Astrocyte (in vitro differentiated cells and primary cell): ENCODE measurements at regions not wholly inside any gene's neighbourhood (a gene's known extent, or its start where the extent isn't known, plus 50 kb on each side); places are given as distances from the start of the nearest gene placed in this dataset.

Experiments used
- DNase-seq: peaks from one replicate; pipeline ENCODE4 v3.0.0-alpha.2; 2010; ENCODE audit warnings: low read depth
- FAIRE-seq: peaks from 2 replicates; lab custom pipeline; 2011; peaks lifted over from hg19 to GRCh38; lab: Jason Lieb, UNC
- H2AFZ ChIP-seq: 2 replicates; pipeline ENCODE4 v1.6.0; 2012; ENCODE audit warnings: low read depth, low read length, inconsistent platforms
- H3K27ac ChIP-seq: 2 replicates; pipeline ENCODE4 v1.5.1; 2011; ENCODE audit warnings: low read depth, low read length, inconsistent platforms
- H3K27me3 ChIP-seq: 2 replicates; pipeline ENCODE4 v1.6.0; 2011; ENCODE audit warnings: low read length, inconsistent platforms; ENCODE audit not compliant: insufficient read depth
- H3K36me3 ChIP-seq: 2 replicates; pipeline ENCODE4 v1.5.1; 2011; ENCODE audit warnings: low read length, inconsistent platforms; ENCODE audit not compliant: insufficient read depth
- H3K4me1 ChIP-seq: 2 replicates; pipeline ENCODE4 v1.5.1; 2011; ENCODE audit warnings: low read length, inconsistent platforms; ENCODE audit not compliant: insufficient read depth
- H3K4me2 ChIP-seq: 2 replicates; pipeline ENCODE4 v1.6.0; 2012; ENCODE audit warnings: low read length, inconsistent platforms
- H3K4me3 ChIP-seq: 2 replicates; pipeline ENCODE4 v1.5.1; 2011; ENCODE audit warnings: low read depth, mild to moderate bottlenecking, low read length, inconsistent platforms; ENCODE audit not compliant: insufficient read depth
- H3K79me2 ChIP-seq: 2 replicates; pipeline ENCODE4 v1.6.0; 2012; ENCODE audit warnings: mild to moderate bottlenecking, low read length, inconsistent platforms; ENCODE audit not compliant: insufficient read depth
- H3K9ac ChIP-seq: 2 replicates; pipeline ENCODE4 v1.6.0; 2012; ENCODE audit warnings: mild to moderate bottlenecking, low read length, inconsistent platforms
- H3K9me3 ChIP-seq: 2 replicates; pipeline ENCODE4 v1.5.1; 2012; ENCODE audit warnings: low read depth, mild to moderate bottlenecking, low read length, inconsistent platforms; ENCODE audit not compliant: insufficient read depth
- H4K20me1 ChIP-seq: 2 replicates; pipeline ENCODE4 v1.6.0; 2012; ENCODE audit warnings: low read length, inconsistent platforms; ENCODE audit not compliant: insufficient read depth
- H3K27ac Mint-ChIP-seq: one replicate; pipeline ENCODE4 v1.8.0; 2021; ENCODE audit warnings: mild to moderate bottlenecking, mixed read lengths; ENCODE audit not compliant: unreplicated experiment
- H3K27me3 Mint-ChIP-seq: one replicate; pipeline ENCODE4 v1.8.0; 2021; ENCODE audit warnings: low read depth, mixed read lengths; ENCODE audit not compliant: unreplicated experiment
- H3K36me3 Mint-ChIP-seq: one replicate; pipeline ENCODE4 v1.8.0; 2021; ENCODE audit warnings: low read depth, mixed read lengths; ENCODE audit not compliant: unreplicated experiment
- H3K4me1 Mint-ChIP-seq: one replicate; pipeline ENCODE4 v1.8.0; 2021; ENCODE audit warnings: low read depth, mixed read lengths; ENCODE audit not compliant: unreplicated experiment
- H3K4me3 Mint-ChIP-seq: one replicate; pipeline ENCODE4 v1.8.0; 2021; ENCODE audit warnings: mild to moderate bottlenecking, moderate library complexity, mixed read lengths; ENCODE audit not compliant: unreplicated experiment
- H3K9me3 Mint-ChIP-seq: one replicate; pipeline ENCODE4 v1.8.0; 2021; ENCODE audit warnings: mild to moderate bottlenecking, mixed read lengths; ENCODE audit not compliant: unreplicated experiment
- CTCF ChIP-seq: IDR thresholded peaks from 2 replicates; pipeline ENCODE4 v1.5.1; 2011; ENCODE audit warnings: low read depth, mild to moderate bottlenecking, inconsistent platforms, low read length, moderate library complexity; ENCODE audit not compliant: insufficient read depth
- EZH2 ChIP-seq: IDR thresholded peaks from 2 replicates; pipeline ENCODE4 v1.6.1; 2012; ENCODE audit warnings: mild to moderate bottlenecking, low read length, inconsistent platforms; ENCODE audit not compliant: insufficient read depth

- Histone ChIP-seq H3K9ac (no peak overlapping the region), H4K20me1 (no peaks in the 10 kb centered on the region), H3K27me3 (no peaks in the 10 kb centered on the region), H3K4me3 (no peak overlapping the region), H3K4me1 (no peaks in the 10 kb centered on the region), H2AFZ (no peak overlapping the region), H3K9me3 (no peaks in the 10 kb centered on the region), H3K27ac (no peak overlapping the region), H3K36me3 (no peaks in the 10 kb centered on the region), H3K4me2 (no peak overlapping the region), H3K79me2 (no peaks in the 10 kb centered on the region)
- Mint-ChIP-seq H3K9me3 (no peaks in the 10 kb centered on the region), H3K4me3 (no peak overlapping the region), H3K27me3 (no peaks in the 10 kb centered on the region), H3K4me1 (no peaks in the 10 kb centered on the region), H3K36me3 (no peaks in the 10 kb centered on the region), H3K27ac (no peak overlapping the region)
- no peak for TF ChIP-seq EZH2
- TF ChIP-seq CTCF = no peak
- FAIRE-seq = no peak
- DNase-seq = no peak
These were observed 95.1 kb upstream of the DACH1 start for GRCh38 chr13:71962126-71962525.

GRCh38 chr13:71949441-71949840 is 82.4 kb upstream of the DACH1 start:
- Mint-ChIP-seq H3K36me3 (no peaks in the 10 kb centered on the region), H3K9me3 (peaks cover 2% of the 10 kb centered on the region), H3K27ac (no peak overlapping the region), H3K27me3 (no peaks in the 10 kb centered on the region), H3K4me1 (no peaks in the 10 kb centered on the region), H3K4me3 (no peak overlapping the region)
- no peaks in the 10 kb centered on the region for H3K36me3 ChIP-seq
- no peak overlapping the region for H2AFZ ChIP-seq
- no peaks in the 10 kb centered on the region for H3K27me3 ChIP-seq
- FAIRE-seq (no peak), DNase-seq (no peak)
- H3K4me1 ChIP-seq = no peaks in the 10 kb centered on the region
- no peak overlapping the region for H3K4me2 ChIP-seq
- H3K4me3 ChIP-seq = no peak overlapping the region
- H4K20me1 ChIP-seq = no peaks in the 10 kb centered on the region
- no peaks in the 10 kb centered on the region for H3K79me2 ChIP-seq
- no peaks in the 10 kb centered on the region for H3K9me3 ChIP-seq
- TF ChIP-seq EZH2 (no peak), CTCF (no peak)
- H3K27ac ChIP-seq = no peak overlapping the region
- no peak overlapping the region for H3K9ac ChIP-seq

- no peaks in the 10 kb centered on the region for H4K20me1 ChIP-seq
- H3K27ac ChIP-seq = no peak overlapping the region
- DNase-seq (no peak), FAIRE-seq (no peak)
- no peaks in the 10 kb centered on the region for H3K4me1 ChIP-seq
- Mint-ChIP-seq H3K4me3 (no peak overlapping the region), H3K9me3 (peaks cover 1% of the 10 kb centered on the region), H3K4me1 (peaks cover 8% of the 10 kb centered on the region), H3K27me3 (peaks cover 4% of the 10 kb centered on the region), H3K36me3 (no peaks in the 10 kb centered on the region), H3K27ac (no peak overlapping the region)
- H3K27me3 ChIP-seq = no peaks in the 10 kb centered on the region
- H3K4me3 ChIP-seq = no peak overlapping the region
- H3K36me3 ChIP-seq = no peaks in the 10 kb centered on the region
- no peak overlapping the region for H3K4me2 ChIP-seq
- no peaks in the 10 kb centered on the region for H3K79me2 ChIP-seq
- H3K9ac ChIP-seq = no peak overlapping the region
- no peak for TF ChIP-seq EZH2
- H3K9me3 ChIP-seq = no peaks in the 10 kb centered on the region
- no peak overlapping the region for H2AFZ ChIP-seq
These were observed 72.2 kb upstream of the DACH1 start for GRCh38 chr13:71939186-71939585.
